ENCODE measurements at regions not wholly inside any gene's neighbourhood (a gene's known extent, or its start where the extent isn't known, plus 50 kb on each side); places are given as distances from the start of the nearest gene placed in this dataset.

- ChIA-PET POLR2A (no interaction called here), CTCF (no interaction called here)
- no peaks in the 10 kb centered on the region for H3K79me2 ChIP-seq (ENCODE audit: insufficient read depth)
- no peak overlapping the region for H3K4me2 ChIP-seq
- no peaks in the 10 kb centered on the region for H3K27me3 ChIP-seq (ENCODE audit: insufficient read depth)
- H3K27ac ChIP-seq (ENCODE audit: low read depth in 2 of 2, low read length in 1 of 2): peak overlapping the region in 1 of 2 experiments; percentile 40; a peak in 2 of 4 replicates
- H3K9me2 ChIP-seq: no peaks in the 10 kb centered on the region
- no peaks in the 10 kb centered on the region for H4K20me1 ChIP-seq (ENCODE audit: insufficient read depth)
- no peak overlapping the region for H3K4me3 ChIP-seq (ENCODE audit: low read depth in 2 of 2, low read length in 1 of 2)
- 0 out of 2 replicates have a peak overlapping the region, but pooled peaks have one; percentile 11 for H2AFZ ChIP-seq (ENCODE audit: low read depth)
- H3K4me1 ChIP-seq (ENCODE audit: control insufficient read depth in 1 of 2, insufficient read depth in 2 of 2, low read depth in 1 of 2, low read length in 1 of 2): peaks cover 0 to 6% of the 10 kb centered on the region in 2 experiments; a peak in 1 of 4 replicates
- 59% methylated on average over 5 of the region's 5 CpGs for WGBS (ENCODE audit: low lambda C conversion rate)
- no peaks in the 10 kb centered on the region for H3K36me3 ChIP-seq (replicated peaks in 1 of 2; ENCODE audit: control insufficient read depth in 1 of 2, insufficient read depth in 2 of 2, low read length in 1 of 2)
- TF ChIP-seq SMC3 (IDR thresholded peaks at IDR 0.05; ENCODE audit: low read depth, low read length) (no peak), TCF12 (IDR thresholded peaks at IDR 0.05) (peak; percentile 31; the same call in 1 of the 2 replicates), RAD21 (IDR thresholded peaks at IDR 0.05; ENCODE audit: low read length) (no peak), CTCF (IDR thresholded peaks at IDR 0.05) (no peak), PBX3 (IDR thresholded peaks at IDR 0.05) (no peak), FOSL2 (IDR thresholded peaks at IDR 0.05; ENCODE audit: borderline replicate concordance, low read depth) (peak; percentile 34; the same call in 1 of the 2 replicates), JUND (IDR thresholded peaks at IDR 0.05) (peak; percentile 4; the same call in 1 of the 2 replicates)
- no peaks in the 10 kb centered on the region for H3K9me3 ChIP-seq
- no peaks in the 10 kb centered on the region for H3F3A ChIP-seq (replicated peaks; ENCODE audit: insufficient read depth)
- no peak for DNase-seq
- H3K9ac ChIP-seq: no peak overlapping the region
These were observed 587.8 kb upstream of the JAG1 start for GRCh38 chr20:11261533-11262000.

DNA sequence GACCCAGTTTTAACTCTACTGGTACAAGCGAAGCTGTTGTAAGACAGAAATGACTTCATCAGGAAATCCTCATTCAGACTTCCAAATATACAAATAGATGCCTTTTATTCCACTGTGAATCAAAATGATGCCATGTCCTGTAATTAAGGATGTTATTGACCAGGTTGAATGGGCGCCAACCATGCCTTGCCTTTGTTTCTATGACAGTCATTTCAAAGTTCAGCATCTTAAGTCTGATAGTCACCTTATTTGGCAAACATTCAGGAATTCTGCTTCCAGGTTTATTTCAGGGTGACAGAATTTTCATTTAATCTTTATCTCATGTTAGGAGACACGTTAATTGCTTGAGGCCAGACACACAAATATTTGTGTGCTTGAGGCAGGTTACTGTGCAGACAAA is 592.8 kb upstream of the JAG1 start:
- POLR2A ChIA-PET: no interaction called here
- H3K27ac ChIP-seq (ENCODE audit: low read depth in 2 of 2, low read length in 1 of 2): peak overlapping the region in 1 of 2 experiments; percentile 91; a peak in 2 of 4 replicates
- no peak for TF ChIP-seq GABPA (IDR thresholded peaks at IDR 0.05; ENCODE audit: low read depth)
- TF ChIP-seq RCOR1 (IDR thresholded peaks at IDR 0.05; ENCODE audit: low read length): no peak
- no peak for TF ChIP-seq REST (IDR thresholded peaks at IDR 0.05; ENCODE audit: low read depth, low read length)
- no peak for TF ChIP-seq ZBTB33 (IDR thresholded peaks at IDR 0.05; ENCODE audit: borderline replicate concordance, low read depth)
- TF ChIP-seq JUND (IDR thresholded peaks at IDR 0.05): no peak
- no peak for TF ChIP-seq SMC3 (IDR thresholded peaks at IDR 0.05; ENCODE audit: low read depth, low read length)
- no peak for TF ChIP-seq CTCF (IDR thresholded peaks at IDR 0.05)
- TF ChIP-seq TAF1 (IDR thresholded peaks at IDR 0.05; ENCODE audit: borderline replicate concordance, low read depth, low read length): no peak
- TF ChIP-seq TEAD4 (IDR thresholded peaks at IDR 0.05; ENCODE audit: borderline replicate concordance, insufficient read depth): no peak
- no peak for TF ChIP-seq EZH2phosphoT487 (IDR thresholded peaks at IDR 0.05; ENCODE audit: borderline replicate concordance, low read depth)
- TF ChIP-seq MAX (IDR thresholded peaks at IDR 0.05; ENCODE audit: low read depth): no peak

More for the DNA sequence above, 592.8 kb upstream of the JAG1 start:
- peaks cover 3% of the 10 kb centered on the region for H3F3A ChIP-seq (replicated peaks; ENCODE audit: insufficient read depth)
- H3K36me3 ChIP-seq (replicated peaks in 1 of 2; ENCODE audit: control insufficient read depth in 1 of 2, insufficient read depth in 2 of 2, low read length in 1 of 2): no peaks in the 10 kb centered on the region
- no peaks in the 10 kb centered on the region for H3K9me2 ChIP-seq
- peak overlapping the region; percentile 73; the same call in 1 of the 2 replicates for H2AFZ ChIP-seq (ENCODE audit: low read depth)
- no peak overlapping the region for H3K4me3 ChIP-seq (ENCODE audit: low read depth in 2 of 2, low read length in 1 of 2)
- CTCF ChIA-PET: interaction anchor here (1.2 to 1.5 kb wide), 2 partner anchors 15 to 770 kb away, joined by 3 to 4 read pairs; no protein-coding TSS in a partner anchor
- H3K27me3 ChIP-seq (ENCODE audit: insufficient read depth): no peaks in the 10 kb centered on the region
- H4K20me1 ChIP-seq (ENCODE audit: insufficient read depth): no peaks in the 10 kb centered on the region
- peak overlapping the region; percentile 18; the same call in 1 of the 2 replicates for H3K9ac ChIP-seq
- H3K79me2 ChIP-seq (ENCODE audit: insufficient read depth): no peaks in the 10 kb centered on the region
- H3K4me2 ChIP-seq: peak overlapping the region; percentile 31; the same call in 1 of the 2 replicates
- WGBS (ENCODE audit: low lambda C conversion rate): 89% methylated on average over 3 of the region's 3 CpGs
- peaks cover 0 to 16% of the 10 kb centered on the region in 2 experiments; a peak in 3 of 4 replicates for H3K4me1 ChIP-seq (ENCODE audit: control insufficient read depth in 1 of 2, insufficient read depth in 2 of 2, low read depth in 1 of 2, low read length in 1 of 2)
- no peak for DNase-seq
- no peaks in the 10 kb centered on the region for H3K9me3 ChIP-seq
